HG03354 (cell line): ENCODE measurements at regions not wholly inside any gene's neighbourhood (a gene's known extent, or its start where the extent isn't known, plus 50 kb on each side); places are given as distances from the start of the nearest gene placed in this dataset.
"Not testable (repeated sequence)": the region's sequence is repeated elsewhere in the genome, so short reads cannot be mapped to it uniquely, and the experiment has no call there.

Experiments used
- ATAC-seq: cut with Tn5 transposase; IDR thresholded peaks from one replicate; pipeline ENCODE4 v1.9.1; 2021; ENCODE audit warnings: mild to moderate bottlenecking; ENCODE audit not compliant: unreplicated experiment, poor library complexity, severe bottlenecking

DNA sequence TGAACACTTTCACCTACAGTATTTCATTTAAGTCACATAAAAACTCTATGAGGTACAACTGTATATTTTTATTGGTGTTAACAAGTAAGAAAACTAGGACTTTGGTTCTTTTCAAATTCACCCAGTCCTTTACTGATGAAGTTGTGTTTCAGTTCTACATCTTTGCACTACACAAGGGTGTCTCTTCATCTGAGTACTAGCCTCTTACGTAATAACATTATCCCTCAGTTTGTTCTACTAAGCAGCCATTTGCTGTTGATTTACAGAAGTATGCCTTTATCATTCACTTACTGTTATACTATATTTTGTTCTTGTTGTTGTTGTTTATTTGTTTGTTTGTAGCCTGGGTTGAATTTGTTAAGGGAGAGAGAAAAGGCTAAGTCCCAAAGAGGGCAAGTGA, 311.9 kb downstream of the PLOD2 start:
- ATAC-seq: no peak

DNA sequence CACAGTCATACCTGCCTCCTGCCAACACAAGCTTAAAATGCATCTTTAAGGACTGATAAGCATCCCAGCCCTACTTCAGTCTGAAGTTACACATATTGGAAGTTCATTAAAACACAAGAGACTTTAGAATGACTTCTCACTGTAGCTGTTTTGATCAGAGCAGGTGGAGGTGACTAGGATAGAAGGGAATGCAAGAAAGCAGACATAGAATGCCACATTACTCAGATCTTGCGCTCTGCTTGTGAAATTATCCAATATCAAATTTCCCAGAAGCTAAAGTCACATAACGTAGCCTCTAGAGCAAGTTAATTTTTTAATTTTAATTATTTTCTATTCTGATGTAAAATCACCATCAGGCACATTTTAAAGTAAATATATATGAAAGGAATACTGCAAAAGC, 306.5 kb downstream of the PLOD2 start:
- ATAC-seq: no peak

DNA sequence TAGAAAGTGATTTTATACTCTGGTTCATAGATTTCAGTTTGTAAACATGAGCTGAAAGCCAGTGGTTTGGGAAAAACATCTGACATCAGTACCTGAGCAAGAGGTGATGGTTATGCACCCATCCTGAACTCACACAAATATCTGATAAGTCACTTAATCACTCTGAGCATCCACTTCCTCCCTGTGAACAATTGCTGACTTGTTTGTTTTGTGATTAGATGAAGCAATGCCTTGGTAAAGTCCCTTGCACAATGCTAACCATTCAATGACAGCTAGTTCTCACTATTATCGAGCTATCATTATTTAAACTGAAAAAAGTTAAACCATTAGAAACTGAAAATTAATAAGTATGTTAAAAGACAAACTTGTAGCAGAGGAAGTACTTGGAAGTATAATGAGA, 303.0 kb downstream of the PLOD2 start:
- peak; percentile 74 for ATAC-seq

DNA sequence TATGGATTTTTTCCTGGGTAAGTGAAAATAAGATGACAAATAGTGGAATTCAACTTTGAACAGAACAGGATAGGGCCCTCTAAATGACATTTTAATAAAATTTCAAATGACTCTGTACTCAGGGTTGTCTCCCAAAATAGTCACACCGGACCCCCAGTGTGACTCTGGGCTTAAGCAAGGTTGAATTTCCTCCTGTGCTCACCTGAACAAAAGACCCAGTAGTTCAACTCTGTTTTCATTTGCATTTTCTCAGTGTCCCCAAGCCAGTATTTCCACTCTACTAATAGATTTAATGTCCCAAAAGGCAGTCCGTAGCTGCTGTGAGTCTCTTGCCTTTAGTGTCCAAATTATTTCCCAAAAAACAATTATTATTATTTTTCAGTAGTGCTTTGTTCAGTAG, 296.6 kb downstream of the PLOD2 start:
- no peak for ATAC-seq

DNA sequence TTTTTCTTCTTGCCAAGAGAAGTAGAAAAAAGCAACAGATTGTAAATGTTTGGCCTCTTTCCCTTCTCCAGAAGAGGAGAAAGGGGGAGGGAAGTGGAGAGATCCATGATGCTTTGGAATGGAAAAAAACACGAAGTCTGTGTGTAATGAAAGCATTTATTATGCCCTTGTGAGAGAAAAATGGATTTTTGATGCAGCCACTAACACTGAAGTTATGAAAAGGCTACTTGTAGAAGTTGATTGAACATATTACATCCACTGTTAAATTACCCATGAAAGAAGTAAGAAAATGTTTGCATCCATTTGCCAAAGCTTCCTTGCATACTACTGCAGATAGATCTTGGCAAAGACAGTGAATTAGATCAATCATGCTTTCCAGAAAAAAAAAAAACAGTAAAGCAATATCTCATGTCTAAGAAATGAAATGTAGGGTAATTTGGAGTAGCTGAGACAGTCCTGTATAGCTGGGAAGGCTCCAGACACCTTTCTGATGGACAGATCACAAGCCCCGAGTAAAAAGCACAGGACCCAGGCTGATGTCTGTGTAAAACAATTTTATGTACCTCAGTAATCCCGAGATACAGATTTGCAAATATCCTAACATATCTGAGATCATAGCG, 295.5 kb downstream of the PLOD2 start:
- ATAC-seq: no peak

DNA sequence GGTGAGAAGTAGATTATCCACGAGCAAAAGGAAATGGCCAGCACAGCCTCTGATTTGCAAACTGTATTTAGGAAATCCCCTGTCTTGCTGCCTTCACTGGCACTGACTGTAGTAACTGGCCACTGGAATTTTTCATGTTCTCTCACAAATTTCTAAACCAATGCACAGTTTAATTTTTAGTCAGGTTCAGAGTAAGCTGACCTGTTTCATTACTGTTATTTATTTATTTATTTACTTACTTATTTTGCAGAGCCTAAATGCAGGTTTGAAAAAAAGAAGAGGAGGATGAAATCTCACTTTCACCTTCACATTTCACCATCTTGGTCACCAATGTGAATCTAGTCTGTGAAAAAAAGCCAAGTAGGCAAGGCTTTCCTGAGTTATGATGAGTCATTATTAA, 291.0 kb downstream of the PLOD2 start:
- peak; percentile 76 for ATAC-seq

DNA sequence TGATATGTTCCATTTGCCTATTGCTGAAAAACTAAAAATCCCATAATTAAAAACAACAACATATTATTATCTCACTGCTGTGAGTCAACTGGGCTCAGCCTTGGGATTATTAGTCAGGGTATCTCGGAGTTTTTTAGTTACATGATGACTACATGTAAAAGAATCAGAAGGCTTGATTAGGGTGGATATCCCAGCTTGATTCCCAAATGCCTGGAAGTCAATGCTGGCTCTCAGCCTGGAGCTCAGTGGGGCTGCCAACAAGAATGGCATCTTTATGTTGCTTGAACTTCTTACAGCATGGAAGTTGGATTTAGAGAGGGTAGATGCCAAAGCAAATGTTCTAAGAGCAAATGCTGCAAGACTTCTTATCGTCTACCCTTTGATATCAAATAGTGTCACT, 278.5 kb downstream of the PLOD2 start:
- no peak for ATAC-seq

DNA sequence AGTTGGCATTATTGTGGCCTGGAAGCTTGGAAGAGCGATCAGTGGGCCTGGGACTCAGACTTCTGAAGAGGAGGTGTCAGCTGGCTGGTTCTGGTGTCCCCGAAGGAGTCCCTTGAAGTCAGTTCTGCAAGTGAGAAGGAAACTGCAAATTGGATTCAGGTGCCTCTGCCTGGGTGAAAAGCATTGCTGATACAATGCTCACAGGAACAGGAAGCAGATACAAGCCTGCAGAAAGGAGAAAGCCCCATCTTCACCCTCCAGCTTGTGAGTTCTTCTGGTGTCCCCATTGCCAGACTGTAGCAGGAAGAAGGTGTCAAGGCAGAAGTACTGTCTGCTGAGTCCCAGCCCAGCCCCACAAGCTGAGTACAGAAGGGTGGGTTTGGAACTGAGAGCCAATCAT, 271.3 kb downstream of the PLOD2 start:
- ATAC-seq: peak; percentile 62

DNA sequence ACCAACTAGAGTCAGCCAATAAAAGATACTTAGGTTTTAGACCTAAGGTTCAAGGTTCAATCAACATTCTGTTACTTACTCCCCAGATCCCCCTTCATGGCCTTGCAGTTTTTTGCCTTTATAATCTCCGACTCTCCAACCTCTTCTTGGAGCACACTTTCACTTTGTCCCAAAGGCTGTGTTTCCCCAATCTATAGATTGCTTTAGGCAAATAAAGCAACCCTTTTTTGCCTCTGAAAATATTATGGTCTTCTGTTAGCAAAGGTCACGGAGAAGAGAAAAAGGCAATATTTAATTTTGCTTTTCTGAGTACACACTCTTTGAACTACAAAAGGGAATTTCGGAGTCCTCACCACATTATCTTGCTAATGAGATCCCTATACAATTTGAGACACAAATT, 268.1 kb downstream of the PLOD2 start:
- ATAC-seq: no peak

DNA sequence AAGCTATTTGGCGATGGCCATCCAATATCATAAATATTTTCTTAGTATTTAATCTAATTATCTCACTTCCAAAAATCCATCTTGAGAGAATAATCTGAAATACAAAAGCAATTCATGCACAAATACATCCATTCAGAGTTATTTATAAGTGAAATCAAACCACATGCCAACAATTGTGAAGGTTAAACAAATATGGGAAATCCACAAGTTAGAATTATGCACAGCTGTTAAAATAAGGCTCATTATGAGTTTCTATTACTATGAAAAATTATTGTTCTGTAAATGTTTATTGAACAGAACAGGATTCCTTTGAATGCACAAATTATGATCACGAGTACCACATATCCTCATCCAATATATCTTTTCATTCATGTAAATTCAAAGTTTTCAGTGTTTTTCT, 267.7 kb downstream of the PLOD2 start:
- no peak for ATAC-seq

DNA sequence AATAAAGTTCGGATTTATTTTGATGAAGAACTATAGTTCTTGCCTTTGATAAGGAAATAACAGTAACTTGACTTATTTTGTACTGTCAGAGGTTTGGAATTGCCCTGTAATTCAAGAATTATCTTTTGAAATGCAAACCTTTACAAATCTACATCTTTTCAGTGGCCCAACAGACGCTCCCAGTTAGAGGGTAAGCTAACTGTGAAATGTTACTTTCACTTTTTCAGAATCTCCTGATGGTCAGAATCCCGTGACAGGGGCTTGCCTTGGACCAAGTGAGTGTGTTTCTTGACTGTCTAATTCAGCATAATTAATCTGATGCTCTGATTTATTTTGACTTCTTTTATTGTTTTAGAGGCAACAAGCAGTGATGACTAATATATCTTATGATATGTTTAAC, 262.5 kb downstream of the PLOD2 start:
- ATAC-seq: peak; percentile 26

DNA sequence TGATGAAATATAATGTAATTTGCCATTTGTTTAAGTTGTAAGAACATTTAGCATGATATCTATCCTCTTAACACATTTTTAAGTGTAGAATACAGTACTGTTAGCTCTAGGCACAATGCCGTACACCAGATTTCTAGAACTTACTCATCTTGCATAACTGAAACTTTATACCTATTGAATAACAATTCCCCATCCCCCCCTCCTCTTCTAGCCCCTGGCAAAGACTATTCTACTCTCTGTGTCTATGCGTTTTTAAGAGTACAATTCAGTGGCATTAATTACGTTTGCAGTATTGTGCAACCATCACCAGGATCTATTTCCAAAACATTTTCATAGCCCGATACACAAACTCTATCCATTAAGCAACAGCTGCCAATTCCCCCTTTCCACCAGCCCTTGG, 261.7 kb downstream of the PLOD2 start:
- ATAC-seq: peak; percentile 48

DNA sequence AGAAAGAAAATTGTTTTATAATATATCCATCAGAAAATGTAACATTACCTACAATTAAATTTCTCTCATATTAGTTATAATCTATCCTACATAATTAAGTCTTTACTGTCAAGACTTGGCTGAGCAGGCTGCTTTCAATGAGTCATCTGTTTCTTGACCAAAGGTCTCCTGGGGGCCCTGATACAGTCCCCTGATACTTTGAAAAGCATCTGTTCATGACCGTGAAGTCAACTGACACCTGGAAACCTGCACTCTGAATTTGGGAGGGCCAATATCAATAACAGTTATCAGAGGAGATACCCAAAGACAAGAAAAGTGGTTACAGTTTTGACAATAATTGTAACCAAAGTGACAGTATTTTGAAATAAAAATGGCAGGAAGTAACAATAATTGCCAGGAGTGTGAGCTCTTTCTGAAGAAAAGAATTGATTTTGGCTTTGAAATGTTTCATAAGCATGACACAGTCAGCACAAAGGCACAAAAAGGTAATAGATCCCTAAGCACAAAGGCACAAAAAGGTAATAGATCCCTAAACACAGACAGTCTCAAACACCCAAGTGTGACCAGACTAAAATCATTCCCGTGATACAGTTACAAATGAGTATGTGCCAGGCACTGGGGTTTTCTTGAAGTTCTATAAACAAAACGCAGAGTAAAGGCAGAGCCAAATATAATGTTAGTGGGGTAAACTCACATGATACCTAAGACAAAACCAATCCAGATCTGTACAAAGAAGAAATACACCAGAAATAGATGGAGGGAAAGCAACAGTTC, 260.7 kb downstream of the PLOD2 start:
- peak; percentile 89 for ATAC-seq

DNA sequence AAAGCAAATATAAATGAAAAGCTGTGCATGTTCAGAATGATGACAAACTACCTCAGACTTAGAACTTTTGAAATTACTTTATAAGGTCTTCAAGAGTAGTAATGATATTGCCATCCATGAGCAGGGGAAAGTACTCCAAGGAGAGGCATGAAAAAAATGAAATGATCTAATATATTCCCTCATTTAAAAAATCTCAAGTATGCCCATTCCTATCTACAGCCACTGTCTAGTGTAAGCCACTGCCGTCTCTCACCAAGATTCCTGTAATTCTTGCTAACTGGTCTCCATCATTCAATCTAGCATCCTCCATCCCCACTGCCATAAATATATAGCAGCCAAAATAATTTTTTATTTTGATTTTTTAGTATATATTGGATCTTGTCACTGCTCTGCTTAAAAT, 258.8 kb downstream of the PLOD2 start:
- ATAC-seq: no peak

DNA sequence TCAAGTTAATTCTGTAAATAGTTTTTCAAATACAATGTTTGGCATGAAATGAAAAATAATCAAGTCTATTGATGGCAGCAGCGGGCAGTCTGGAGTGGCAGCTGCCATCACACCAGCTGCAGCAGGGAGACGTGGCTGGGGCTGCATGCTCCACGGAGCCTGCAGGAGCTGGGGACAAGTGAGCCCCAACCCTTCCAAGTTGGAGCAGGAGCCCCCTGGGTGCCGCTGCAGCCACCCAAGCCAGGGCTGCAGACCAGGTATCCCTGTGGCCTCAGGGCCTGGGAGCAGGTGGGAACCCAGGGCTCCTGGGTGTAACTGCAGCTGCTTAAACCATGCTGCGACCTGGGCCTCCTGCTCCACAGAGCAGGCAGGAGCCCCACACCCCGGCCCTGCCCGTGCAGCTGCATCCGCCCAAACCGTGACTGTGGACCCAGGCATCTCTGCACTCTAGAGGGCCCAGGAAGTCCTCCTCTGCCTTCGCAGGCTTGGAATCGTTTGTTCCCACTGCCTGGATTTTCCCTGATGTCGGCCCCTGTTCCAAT, 257.4 kb downstream of the PLOD2 start:
- no peak for ATAC-seq

DNA sequence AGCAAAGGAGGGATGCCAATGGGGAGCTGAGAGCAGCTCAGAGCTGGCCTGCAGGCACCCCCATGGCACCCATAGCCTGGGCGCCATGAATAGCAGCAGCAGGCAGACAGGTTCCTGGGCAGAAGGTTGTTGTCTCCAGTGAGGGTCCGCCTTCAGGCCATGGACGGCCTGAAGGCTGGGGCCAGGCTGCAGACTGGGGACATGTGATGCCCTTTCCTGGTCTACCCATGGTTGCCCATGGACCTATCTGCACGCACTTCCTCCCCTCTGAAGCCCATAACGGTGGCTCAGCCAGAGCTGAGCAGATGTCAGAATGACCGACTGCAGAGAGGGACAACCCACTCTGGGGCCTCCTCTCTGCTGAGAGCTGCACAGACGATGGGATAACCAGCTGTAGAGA, 256.8 kb downstream of the PLOD2 start:
- no peak for ATAC-seq

DNA sequence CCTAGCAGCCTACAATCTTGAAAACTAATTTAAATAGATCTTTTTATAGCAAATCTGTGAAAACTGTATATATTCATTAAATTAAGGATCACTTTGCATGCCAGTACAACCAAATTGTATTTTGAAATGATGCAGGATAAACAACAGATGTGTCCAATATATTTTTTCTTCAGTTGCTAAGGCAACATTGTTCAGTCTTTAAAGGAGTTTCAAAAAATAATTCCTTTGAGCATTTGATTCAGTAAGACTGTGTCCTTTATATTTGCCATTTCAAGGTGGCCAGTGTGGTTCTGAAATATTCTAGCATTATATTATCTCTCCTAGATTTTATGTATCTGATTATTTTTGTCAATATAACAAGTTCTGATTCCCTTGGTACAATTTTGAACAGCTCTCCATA, 254.7 kb downstream of the PLOD2 start:
- no peak for ATAC-seq

DNA sequence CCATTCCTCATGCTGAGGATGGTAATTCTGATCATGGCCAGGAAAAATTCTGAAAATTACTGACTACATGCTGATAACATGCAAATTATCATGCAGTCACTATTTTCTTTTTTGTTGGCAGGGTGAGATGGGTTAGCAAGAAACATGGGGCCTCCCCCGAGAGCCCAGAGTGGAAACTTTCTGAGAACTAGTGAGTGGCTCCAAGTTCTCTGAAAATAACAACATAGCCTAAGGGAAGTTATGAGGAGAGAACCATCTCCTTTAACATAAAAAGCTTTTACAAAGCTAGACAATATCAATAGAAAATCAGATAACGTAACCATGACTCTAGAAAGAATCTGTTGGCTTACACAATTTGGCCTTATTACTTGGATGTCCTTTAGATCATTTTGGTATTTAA, 254.2 kb downstream of the PLOD2 start:
- no peak for ATAC-seq

DNA sequence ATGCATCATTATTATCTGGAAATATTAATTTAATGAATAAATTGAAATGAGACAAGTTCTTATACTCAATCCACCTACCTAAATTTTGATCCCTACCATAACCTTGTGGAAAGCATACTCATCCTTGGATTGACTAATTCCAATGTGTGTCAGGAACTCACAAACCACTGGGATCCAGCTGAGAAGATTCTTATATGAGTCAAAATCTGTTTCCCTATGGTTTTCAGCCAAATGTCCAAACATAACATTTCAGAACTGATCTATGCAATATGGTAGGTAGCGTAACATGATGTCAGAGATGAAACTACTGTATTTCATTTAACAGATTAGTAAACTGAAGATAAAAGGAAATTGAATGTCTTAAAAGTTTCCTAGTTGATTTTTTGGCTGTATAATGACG, 250.0 kb downstream of the PLOD2 start:
- ATAC-seq: no peak

DNA sequence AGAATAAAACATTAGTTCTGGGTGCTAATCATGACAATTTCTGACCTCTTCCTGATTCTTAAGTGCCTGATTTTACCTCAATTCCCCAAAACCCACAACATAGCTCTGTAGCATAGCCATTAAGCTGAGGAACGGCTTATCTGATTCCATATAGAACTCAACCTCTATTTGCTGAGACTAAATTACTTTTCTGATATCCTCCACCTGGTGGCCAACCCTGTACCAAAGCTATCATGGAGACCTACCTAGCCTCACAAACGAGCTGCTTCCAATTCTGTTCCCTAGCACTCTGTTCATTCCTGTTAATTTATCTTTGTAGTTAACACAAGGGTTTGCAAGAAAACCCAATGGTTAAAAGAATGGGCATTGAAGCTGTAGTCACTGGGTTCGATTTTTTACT, 245.2 kb downstream of the PLOD2 start:
- ATAC-seq: no peak

DNA sequence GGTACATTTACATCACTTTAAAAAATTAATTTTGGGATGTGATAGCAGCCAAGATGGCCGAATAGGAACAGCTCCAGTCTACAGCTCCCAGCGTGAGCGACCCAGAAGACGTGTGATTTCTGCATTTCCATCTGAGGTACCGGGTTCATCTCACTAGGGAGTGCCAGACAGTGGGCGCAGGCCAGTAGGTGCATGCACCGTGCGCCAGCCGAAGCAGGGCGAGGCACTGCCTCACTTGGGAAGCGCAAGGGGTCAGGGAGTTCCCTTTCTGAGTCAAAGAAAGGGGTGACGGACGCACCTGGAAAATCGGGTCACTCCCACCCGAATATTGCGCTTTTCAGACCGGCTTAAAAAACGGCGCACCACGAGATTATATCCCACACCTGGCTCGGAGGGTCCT, 233.2 kb downstream of the PLOD2 start:
- not testable (repeated sequence) for ATAC-seq
